HepG2 (cell line): ENCODE measurements at regions not wholly inside any gene's neighbourhood (a gene's known extent, or its start where the extent isn't known, plus 50 kb on each side); places are given as distances from the start of the nearest gene placed in this dataset.

Experiments
- CTCF ChIP-seq: sonication (generic); formaldehyde crosslinking; IDR thresholded peaks from 2 replicates; pipeline ENCODE4 v1.5.0; 2020; ENCODE audit warnings: mild to moderate bottlenecking, missing genetic modification reagents, moderate library complexity
- SMC3 ChIP-seq: IDR thresholded peaks from 2 replicates; pipeline ENCODE4 v1.6.1; 2011; ENCODE audit warnings: low read length, improper control_type of control experiment
- SP4 ChIP-seq: sonication (generic); formaldehyde crosslinking; IDR thresholded peaks from 2 replicates; pipeline ENCODE4 v1.8.1; 2023; ENCODE audit warnings: mild to moderate bottlenecking, missing genetic modification reagents
- ZBTB8A ChIP-seq: sonication (generic); formaldehyde crosslinking; IDR thresholded peaks from 2 replicates; pipeline ENCODE4 v1.4.0; 2020; ENCODE audit warnings: mild to moderate bottlenecking, low read depth, missing genetic modification reagents, borderline replicate concordance
- TF ChIP-seq, protein P1 (sequence below): sonication (generic); formaldehyde crosslinking; IDR thresholded peaks from 2 replicates; pipeline ENCODE4 v1.5.0; 2020; ENCODE audit warnings: missing genetic modification reagents

DNA sequence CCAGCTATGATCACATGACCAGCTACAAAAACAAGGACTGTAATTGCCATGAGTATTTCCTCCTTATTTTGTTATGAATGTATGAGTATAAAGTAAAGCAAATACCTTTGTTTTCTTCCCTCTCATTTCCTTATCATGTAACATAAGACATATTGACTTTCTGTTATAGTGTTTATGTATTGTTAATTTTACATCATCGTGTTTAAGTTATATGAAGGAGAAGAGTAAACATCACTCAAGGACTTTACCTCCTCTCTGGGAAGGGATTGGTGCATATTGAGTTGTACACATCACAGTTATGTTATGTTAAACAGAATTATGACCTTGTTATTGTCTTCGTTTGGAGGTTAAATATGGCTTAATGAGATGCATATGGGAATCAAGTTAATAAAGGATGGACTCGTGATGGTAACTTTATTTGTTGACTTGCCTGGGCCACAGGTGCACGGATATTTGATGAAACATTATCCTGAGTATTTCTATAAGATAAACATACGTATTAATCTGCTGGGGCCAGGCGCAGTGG, 57.3 kb upstream of the CNKSR3 start:
- no peak for TF ChIP-seq SP4
- TF ChIP-seq ZBTB8A (CRISPR knock-in tag) = no peak
- TF ChIP-seq SMC3 = no peak
- TF ChIP-seq, protein P1, sequence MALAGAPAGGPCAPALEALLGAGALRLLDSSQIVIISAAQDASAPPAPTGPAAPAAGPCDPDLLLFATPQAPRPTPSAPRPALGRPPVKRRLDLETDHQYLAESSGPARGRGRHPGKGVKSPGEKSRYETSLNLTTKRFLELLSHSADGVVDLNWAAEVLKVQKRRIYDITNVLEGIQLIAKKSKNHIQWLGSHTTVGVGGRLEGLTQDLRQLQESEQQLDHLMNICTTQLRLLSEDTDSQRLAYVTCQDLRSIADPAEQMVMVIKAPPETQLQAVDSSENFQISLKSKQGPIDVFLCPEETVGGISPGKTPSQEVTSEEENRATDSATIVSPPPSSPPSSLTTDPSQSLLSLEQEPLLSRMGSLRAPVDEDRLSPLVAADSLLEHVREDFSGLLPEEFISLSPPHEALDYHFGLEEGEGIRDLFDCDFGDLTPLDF (CRISPR knock-in tag) = no peak
- TF ChIP-seq CTCF (CRISPR knock-in tag) = no peak
